ENCODE measurements at regions not wholly inside any gene's neighbourhood (a gene's known extent, or its start where the extent isn't known, plus 50 kb on each side); places are given as distances from the start of the nearest gene placed in this dataset.

- TF ChIP-seq CTCF (IDR thresholded peaks at IDR 0.05): no peak
- TF ChIP-seq POLR2A (IDR thresholded peaks at IDR 0.05): no peak
These were observed 374.6 kb upstream of the SYNCRIP start for GRCh38 chr6:86017236-86017635.
